HCT116 (cell line): ENCODE measurements at regions not wholly inside any gene's neighbourhood (a gene's known extent, or its start where the extent isn't known, plus 50 kb on each side); places are given as distances from the start of the nearest gene placed in this dataset.

Experiments used
- ATAC-seq: fragments of 200-7000 bp; cut with Tn5 transposase; 2 replicates; pipeline ENCODE4 v1.9.1; 2020; ENCODE audit warnings: mild to moderate bottlenecking, moderate library complexity
- BruUV-seq: library from RNA; stranded (reverse); fragments of 400-500 nt; replicated peaks from 2 replicates; lab custom pipeline; 2021; lab: Mats Ljungman, UMichigan
- CTCF ChIA-PET: fragments of 300-600 bp; sonication (Branson Sonifier 250); formaldehyde crosslinking; loops from one replicate; lab custom pipeline; 2021; ENCODE audit warnings: antibody characterized with exemption; lab: Charles Lee
- POLR2A ChIA-PET: fragments of 300-600, 350-600 bp; sonication (Branson Sonifier 250); formaldehyde crosslinking; loops from one replicate; lab custom pipeline; 2021; ENCODE audit warnings: antibody characterized with exemption; lab: Charles Lee
- RAD21 ChIA-PET, 2 experiments: fragments of 300-600 bp; sonication (Branson Sonifier 250); formaldehyde crosslinking; loops; one replicate each; lab custom pipeline; 2023; ENCODE audit warnings: low total read pairs in 2 of 2; ENCODE audit not compliant: uncharacterized antibody in 2 of 2, unreplicated experiment in 2 of 2, low non-redundant PET in 1 of 2; lab: Charles Lee
- DNase-seq: peaks from one replicate; pipeline ENCODE4 v3.0.0-alpha.2; 2010; ENCODE audit warnings: low read depth, low spot score
- H2AFZ ChIP-seq: fragments of 200-600 bp; shearing (Covaris generic), sonication (generic); 2 replicates; pipeline ENCODE4 v1.6.1; 2017; ENCODE audit warnings: low read depth, mixed run types, mixed read lengths, antibody characterized with exemption, low read length; ENCODE audit not compliant: poor library complexity, severe bottlenecking
- H3K27ac ChIP-seq: 2 replicates; pipeline ENCODE4 v1.5.1; 2012; ENCODE audit warnings: low read depth, low read length
- H3K27me3 ChIP-seq: fragments of 200-600 bp; sonication (generic); 2 replicates; pipeline ENCODE4 v1.6.1; 2016; ENCODE audit warnings: mixed run types, low read length, mixed read lengths; ENCODE audit not compliant: insufficient read depth
- H3K36me3 ChIP-seq, 2 experiments: fragments of 200-500 bp in 1 of 2; fragments of 200-600 bp in 1 of 2; sonication (Bioruptor generic) in 1 of 2; sonication (generic) in 1 of 2; 2 replicates each; pipeline versions ENCODE4 v1.5.1 to v1.6.1; 2014 to 2016; ENCODE audit warnings: low read length in 2 of 2, inconsistent platforms in 1 of 2, mixed read lengths in 1 of 2, mixed run types in 1 of 2; ENCODE audit not compliant: insufficient read depth in 2 of 2, control insufficient read depth in 1 of 2
- H3K4me1 ChIP-seq, 2 experiments: fragments of 200-600 bp in 1 of 2; sonication (generic) in 1 of 2; 2 replicates each; pipeline versions ENCODE4 v1.5.1 to v1.6.1; 2012 to 2017; ENCODE audit warnings: low read length in 2 of 2, inconsistent platforms in 1 of 2, mild to moderate bottlenecking in 1 of 2, mixed read lengths in 1 of 2, mixed run types in 1 of 2, moderate library complexity in 1 of 2; ENCODE audit not compliant: insufficient read depth in 2 of 2, control insufficient read depth in 1 of 2
- H3K4me2 ChIP-seq: fragments of 200-600 bp; sonication (generic); 2 replicates; pipeline ENCODE4 v1.6.1; 2017; ENCODE audit warnings: mixed run types, low read length, mixed read lengths
- H3K4me3 ChIP-seq, 2 experiments: fragments of 200-600 bp in 1 of 2; sonication (generic) in 1 of 2; replicated peaks in 1 of 2; 2 replicates each; pipeline ENCODE4 v1.5.1; 2011 to 2016; ENCODE audit warnings: low read length in 2 of 2, control low read depth in 1 of 2, low read depth in 1 of 2, mild to moderate bottlenecking in 1 of 2, mixed read lengths in 1 of 2, mixed run types in 1 of 2
- H3K79me2 ChIP-seq: fragments of 200-600 bp; sonication (generic); 2 replicates; pipeline ENCODE4 v1.6.1; 2017; ENCODE audit warnings: mild to moderate bottlenecking, mixed run types, low read length, moderate library complexity, mixed read lengths; ENCODE audit not compliant: insufficient read depth
- H3K9ac ChIP-seq: fragments of 200-600 bp; sonication (generic); 2 replicates; pipeline ENCODE4 v1.6.1; 2016; ENCODE audit warnings: low read length, mixed read lengths
- H3K9me2 ChIP-seq: fragments of 200-600 bp; sonication (generic), shearing (Covaris generic); 2 replicates; pipeline ENCODE4 v1.6.1; 2017; ENCODE audit warnings: mixed run types, mild to moderate bottlenecking, moderate library complexity; ENCODE audit not compliant: insufficient read depth
- H3K9me3 ChIP-seq, 2 experiments: fragments of 200-500 bp in 1 of 2; fragments of 200-600 bp in 1 of 2; sonication (Bioruptor generic) in 1 of 2; sonication (generic) in 1 of 2; 2 replicates each; pipeline ENCODE4 v1.6.1; 2014 to 2017; ENCODE audit warnings: low read length in 2 of 2, mixed read lengths in 2 of 2, inconsistent platforms in 1 of 2, low read depth in 1 of 2, mild to moderate bottlenecking in 1 of 2, mixed run types in 1 of 2, moderate library complexity in 1 of 2; ENCODE audit not compliant: control insufficient read depth in 1 of 2, insufficient read depth in 1 of 2
- H4K20me1 ChIP-seq: fragments of 200-600 bp; sonication (generic), shearing (Covaris generic); 2 replicates; pipeline ENCODE4 v1.6.1; 2017; ENCODE audit warnings: mixed run types, mild to moderate bottlenecking, moderate library complexity; ENCODE audit not compliant: insufficient read depth
- CEBPB ChIP-seq: IDR thresholded peaks from 2 replicates; pipeline ENCODE4 v1.6.1; 2012; ENCODE audit warnings: low read depth
- JUND ChIP-seq: IDR thresholded peaks from 2 replicates; pipeline ENCODE4 v1.6.1; 2012
- RAD21 ChIP-seq: IDR thresholded peaks from 2 replicates; pipeline ENCODE4 v1.6.1; 2012; ENCODE audit warnings: low read depth, mild to moderate bottlenecking
- SIN3A ChIP-seq: IDR thresholded peaks from 2 replicates; pipeline ENCODE4 v1.6.1; 2012; ENCODE audit warnings: low read depth
- SP1 ChIP-seq: IDR thresholded peaks from 2 replicates; pipeline ENCODE4 v1.6.1; 2012; ENCODE audit warnings: low read depth
- TCF7L2 ChIP-seq: IDR thresholded peaks from 2 replicates; pipeline ENCODE4 v1.7.0; 2011; ENCODE audit warnings: borderline replicate concordance, inconsistent platforms; ENCODE audit not compliant: insufficient read depth, insufficient read length; ENCODE audit errors: extremely low read depth
- ZFX ChIP-seq: fragments of 450-650 bp; IDR thresholded peaks from 2 replicates; pipeline ENCODE4 v1.6.1; 2017
- ZNF274 ChIP-seq: fragments of 200-500 bp; sonication (Bioruptor generic); IDR thresholded peaks from 2 replicates; pipeline ENCODE4 v1.6.1; 2014; ENCODE audit warnings: mild to moderate bottlenecking, low read depth, low read length, inconsistent platforms
- intact Hi-C: fragments of 100-400 bp; cut with micrococcal nuclease; formaldehyde crosslinking; loops from 2 replicates; pipeline ENCODE4 v1.10.0; 2022
- TF ChIP-seq, protein P1 (sequence below): IDR thresholded peaks from 2 replicates; pipeline ENCODE4 v1.6.1; 2012
- TF ChIP-seq, protein P2 (sequence below): IDR thresholded peaks from 2 replicates; pipeline ENCODE4 v1.6.1; 2012; ENCODE audit warnings: low read depth
- TF ChIP-seq, protein P3 (sequence below): IDR thresholded peaks from 2 replicates; pipeline ENCODE4 v1.6.1; 2012

DNA sequence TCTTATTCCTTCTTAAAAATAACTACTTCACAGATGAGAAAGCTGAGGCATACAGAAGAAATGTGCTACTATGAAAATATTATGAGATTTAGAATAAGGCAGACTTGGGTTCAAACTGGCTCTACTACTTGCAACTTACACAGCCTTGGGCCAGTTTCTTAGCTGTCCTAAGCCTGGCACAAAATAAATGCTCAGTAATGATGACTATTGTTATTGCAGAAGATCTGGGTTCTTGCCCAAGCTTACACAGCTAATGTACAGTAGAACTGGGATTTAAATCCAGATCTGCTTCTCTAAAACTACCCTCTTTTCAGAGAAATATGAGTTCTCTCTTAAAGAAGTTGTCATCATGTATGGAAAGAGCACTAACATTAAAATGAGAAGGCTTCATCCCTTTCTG is 228.2 kb upstream of the TPRG1 start:
- BruUV-seq, result no TSS peak
- H3K27ac ChIP-seq, result no peak overlapping the region
- RAD21 ChIA-PET, result no interaction called here
- no peaks in the 10 kb centered on the region for H3K27me3 ChIP-seq
- intact Hi-C loops, result no loop called here
- no peaks in the 10 kb centered on the region for H3K9me2 ChIP-seq
- H3K79me2 ChIP-seq, result no peaks in the 10 kb centered on the region
- H4K20me1 ChIP-seq, result no peaks in the 10 kb centered on the region
- H3K36me3 ChIP-seq, result no peaks in the 10 kb centered on the region
- ATAC-seq (no peak), DNase-seq (no peak)
- no peaks in the 10 kb centered on the region for H3K9me3 ChIP-seq
- no peak overlapping the region for H3K9ac ChIP-seq
- no peak overlapping the region for H3K4me2 ChIP-seq
- CTCF ChIA-PET, result interaction anchor here (2.8 to 3.9 kb wide), 2 partner anchors 10 to 1203 kb away, joined by 9 to 15 read pairs; no protein-coding TSS in a partner anchor
- no peak overlapping the region for H2AFZ ChIP-seq
- TF ChIP-seq, protein P1, sequence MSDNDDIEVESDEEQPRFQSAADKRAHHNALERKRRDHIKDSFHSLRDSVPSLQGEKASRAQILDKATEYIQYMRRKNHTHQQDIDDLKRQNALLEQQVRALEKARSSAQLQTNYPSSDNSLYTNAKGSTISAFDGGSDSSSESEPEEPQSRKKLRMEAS, result no peak
- TF ChIP-seq, protein P2, sequence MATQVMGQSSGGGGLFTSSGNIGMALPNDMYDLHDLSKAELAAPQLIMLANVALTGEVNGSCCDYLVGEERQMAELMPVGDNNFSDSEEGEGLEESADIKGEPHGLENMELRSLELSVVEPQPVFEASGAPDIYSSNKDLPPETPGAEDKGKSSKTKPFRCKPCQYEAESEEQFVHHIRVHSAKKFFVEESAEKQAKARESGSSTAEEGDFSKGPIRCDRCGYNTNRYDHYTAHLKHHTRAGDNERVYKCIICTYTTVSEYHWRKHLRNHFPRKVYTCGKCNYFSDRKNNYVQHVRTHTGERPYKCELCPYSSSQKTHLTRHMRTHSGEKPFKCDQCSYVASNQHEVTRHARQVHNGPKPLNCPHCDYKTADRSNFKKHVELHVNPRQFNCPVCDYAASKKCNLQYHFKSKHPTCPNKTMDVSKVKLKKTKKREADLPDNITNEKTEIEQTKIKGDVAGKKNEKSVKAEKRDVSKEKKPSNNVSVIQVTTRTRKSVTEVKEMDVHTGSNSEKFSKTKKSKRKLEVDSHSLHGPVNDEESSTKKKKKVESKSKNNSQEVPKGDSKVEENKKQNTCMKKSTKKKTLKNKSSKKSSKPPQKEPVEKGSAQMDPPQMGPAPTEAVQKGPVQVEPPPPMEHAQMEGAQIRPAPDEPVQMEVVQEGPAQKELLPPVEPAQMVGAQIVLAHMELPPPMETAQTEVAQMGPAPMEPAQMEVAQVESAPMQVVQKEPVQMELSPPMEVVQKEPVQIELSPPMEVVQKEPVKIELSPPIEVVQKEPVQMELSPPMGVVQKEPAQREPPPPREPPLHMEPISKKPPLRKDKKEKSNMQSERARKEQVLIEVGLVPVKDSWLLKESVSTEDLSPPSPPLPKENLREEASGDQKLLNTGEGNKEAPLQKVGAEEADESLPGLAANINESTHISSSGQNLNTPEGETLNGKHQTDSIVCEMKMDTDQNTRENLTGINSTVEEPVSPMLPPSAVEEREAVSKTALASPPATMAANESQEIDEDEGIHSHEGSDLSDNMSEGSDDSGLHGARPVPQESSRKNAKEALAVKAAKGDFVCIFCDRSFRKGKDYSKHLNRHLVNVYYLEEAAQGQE, result no peak
- TF ChIP-seq TCF7L2 (no peak), ZNF274 (no peak), JUND (no peak), SIN3A (no peak), ZFX (no peak), CEBPB (no peak), RAD21 (no peak), SP1 (no peak)
- TF ChIP-seq, protein P3, sequence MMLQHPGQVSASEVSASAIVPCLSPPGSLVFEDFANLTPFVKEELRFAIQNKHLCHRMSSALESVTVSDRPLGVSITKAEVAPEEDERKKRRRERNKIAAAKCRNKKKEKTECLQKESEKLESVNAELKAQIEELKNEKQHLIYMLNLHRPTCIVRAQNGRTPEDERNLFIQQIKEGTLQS, result no peak
- POLR2A ChIA-PET, result interaction anchor here (1.3 kb wide), 1 partner anchor 10 kb away, joined by 3 read pairs; no protein-coding TSS in a partner anchor
- H3K4me3 ChIP-seq, result no peak overlapping the region
- H3K4me1 ChIP-seq, result peaks cover 18 to 35% of the 10 kb centered on the region in 2 experiments
